Type B pancreatic cell (in vitro differentiated cells): ENCODE measurements at regions not wholly inside any gene's neighbourhood (a gene's known extent, or its start where the extent isn't known, plus 50 kb on each side); places are given as distances from the start of the nearest gene placed in this dataset.

Experiments
- DNase-seq: peaks from one replicate; pipeline ENCODE4 v3.0.0; 2021; ENCODE audit warnings: mixed read lengths; ENCODE audit not compliant: unreplicated experiment; ENCODE audit errors: extremely low spot score
- H3K27ac Mint-ChIP-seq: 2 replicates; pipeline ENCODE4 v1.8.0; 2021; ENCODE audit warnings: mild to moderate bottlenecking, mixed read lengths
- H3K27me3 Mint-ChIP-seq: 2 replicates; pipeline ENCODE4 v1.8.0; 2021; ENCODE audit warnings: mixed read lengths
- H3K36me3 Mint-ChIP-seq: 2 replicates; pipeline ENCODE4 v1.8.0; 2021; ENCODE audit warnings: mixed read lengths
- H3K4me1 Mint-ChIP-seq: one replicate; pipeline ENCODE4 v1.8.0; 2021; ENCODE audit warnings: mixed read lengths; ENCODE audit not compliant: unreplicated experiment
- H3K4me3 Mint-ChIP-seq: 2 replicates; pipeline ENCODE4 v1.8.0; 2021; ENCODE audit warnings: mild to moderate bottlenecking, mixed read lengths
- H3K9me3 Mint-ChIP-seq: 2 replicates; pipeline ENCODE4 v1.8.0; 2021; ENCODE audit warnings: mixed read lengths
- CTCF ChIP-seq: fragments of 200-600 bp; sonication (generic); conservative IDR thresholded peaks from 2 replicates; pipeline ENCODE4 v1.5.0; 2021; ENCODE audit warnings: antibody characterized with exemption, mild to moderate bottlenecking

GRCh38 chr15:60126661-60127060, 122.5 kb downstream of the FOXB1 start:
- Mint-ChIP-seq H3K4me1 (peaks cover 12% of the 10 kb centered on the region), H3K4me3 (no peak overlapping the region), H3K9me3 (no peaks in the 10 kb centered on the region), H3K27me3 (peaks cover 42% of the 10 kb centered on the region), H3K36me3 (no peaks in the 10 kb centered on the region), H3K27ac (no peak overlapping the region)
- no peak for DNase-seq
- no peak for TF ChIP-seq CTCF

GRCh38 chr15:60128000-60128376, 123.9 kb downstream of the FOXB1 start:
- H3K27me3 Mint-ChIP-seq, result peaks cover 44% of the 10 kb centered on the region
- H3K36me3 Mint-ChIP-seq, result no peaks in the 10 kb centered on the region
- peaks cover 12% of the 10 kb centered on the region for H3K4me1 Mint-ChIP-seq
- DNase-seq, result no peak
- peak overlapping the region; percentile 73 for H3K27ac Mint-ChIP-seq
- no peaks in the 10 kb centered on the region for H3K9me3 Mint-ChIP-seq
- H3K4me3 Mint-ChIP-seq, result peak overlapping the region; percentile 85
- TF ChIP-seq CTCF, result no peak

- no peak for TF ChIP-seq CTCF
- Mint-ChIP-seq H3K4me1 (peaks cover 12% of the 10 kb centered on the region), H3K36me3 (no peaks in the 10 kb centered on the region), H3K27ac (no peak overlapping the region), H3K4me3 (no peak overlapping the region), H3K27me3 (peaks cover 47% of the 10 kb centered on the region), H3K9me3 (no peaks in the 10 kb centered on the region)
- DNase-seq, result no peak
These were observed 124.6 kb downstream of the FOXB1 start for GRCh38 chr15:60128710-60129109.

- Mint-ChIP-seq H3K4me1 (peaks cover 12% of the 10 kb centered on the region), H3K27ac (no peak overlapping the region), H3K9me3 (no peaks in the 10 kb centered on the region), H3K4me3 (no peak overlapping the region), H3K27me3 (peaks cover 47% of the 10 kb centered on the region), H3K36me3 (no peaks in the 10 kb centered on the region)
- TF ChIP-seq CTCF, result no peak
- no peak for DNase-seq
These were observed 126.3 kb downstream of the FOXB1 start for GRCh38 chr15:60130398-60130797.

- TF ChIP-seq CTCF, result no peak
- H3K27me3 Mint-ChIP-seq, result peaks cover 45% of the 10 kb centered on the region
- DNase-seq, result no peak
- H3K36me3 Mint-ChIP-seq, result no peaks in the 10 kb centered on the region
- H3K4me3 Mint-ChIP-seq, result no peak overlapping the region
- no peaks in the 10 kb centered on the region for H3K9me3 Mint-ChIP-seq
- peaks cover 12% of the 10 kb centered on the region for H3K4me1 Mint-ChIP-seq
- no peak overlapping the region for H3K27ac Mint-ChIP-seq
These were observed 126.7 kb downstream of the FOXB1 start for GRCh38 chr15:60130821-60131220.

GRCh38 chr15:60134609-60135008, 130.5 kb downstream of the FOXB1 start:
- Mint-ChIP-seq H3K4me1 (no peaks in the 10 kb centered on the region), H3K9me3 (no peaks in the 10 kb centered on the region), H3K27me3 (peaks cover 40% of the 10 kb centered on the region), H3K36me3 (no peaks in the 10 kb centered on the region), H3K4me3 (no peak overlapping the region), H3K27ac (no peak overlapping the region)
- no peak for TF ChIP-seq CTCF
- DNase-seq, result no peak
